ENCODE measurements at regions not wholly inside any gene's neighbourhood (a gene's known extent, or its start where the extent isn't known, plus 50 kb on each side); places are given as distances from the start of the nearest gene placed in this dataset.
"Not testable (repeated sequence)": the region's sequence is repeated elsewhere in the genome, so short reads cannot be mapped to it uniquely, and the experiment has no call there.

GRCh38 chr18:4765401-4765800 lies 310.3 kb upstream of the DLGAP1 start:
- DNase-seq (ENCODE audit: low read depth) = no peak

GRCh38 chr18:4762330-4762729 lies 307.2 kb upstream of the DLGAP1 start:
- no peak for DNase-seq (ENCODE audit: low read depth)

GRCh38 chr18:4758980-4759379 lies 303.9 kb upstream of the DLGAP1 start:
- DNase-seq (ENCODE audit: low read depth) = no peak

GRCh38 chr18:4755848-4756247 lies 300.7 kb upstream of the DLGAP1 start:
- no peak for DNase-seq (ENCODE audit: low read depth)

DNA sequence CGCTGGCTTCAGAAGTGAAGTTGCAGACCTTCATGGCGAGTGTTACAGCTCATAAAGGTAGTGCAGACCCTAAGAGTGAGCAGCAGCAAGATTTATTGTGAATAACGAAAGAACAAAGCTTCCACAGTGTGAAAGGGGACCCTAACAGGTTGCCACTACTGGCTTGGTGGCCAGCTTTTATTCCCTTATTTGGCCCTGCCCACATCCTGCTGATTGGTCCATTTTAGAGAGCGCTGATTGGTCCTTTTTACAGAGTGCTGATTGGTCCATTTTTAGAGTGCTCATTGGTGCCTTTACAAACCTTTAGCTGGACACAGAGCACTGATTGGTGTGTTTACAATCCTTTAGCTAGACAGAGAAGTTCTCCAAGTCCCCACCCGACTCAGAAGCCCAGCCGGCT lies 298.0 kb upstream of the DLGAP1 start:
- DNase-seq (ENCODE audit: low read depth) = not testable (repeated sequence)

DNA sequence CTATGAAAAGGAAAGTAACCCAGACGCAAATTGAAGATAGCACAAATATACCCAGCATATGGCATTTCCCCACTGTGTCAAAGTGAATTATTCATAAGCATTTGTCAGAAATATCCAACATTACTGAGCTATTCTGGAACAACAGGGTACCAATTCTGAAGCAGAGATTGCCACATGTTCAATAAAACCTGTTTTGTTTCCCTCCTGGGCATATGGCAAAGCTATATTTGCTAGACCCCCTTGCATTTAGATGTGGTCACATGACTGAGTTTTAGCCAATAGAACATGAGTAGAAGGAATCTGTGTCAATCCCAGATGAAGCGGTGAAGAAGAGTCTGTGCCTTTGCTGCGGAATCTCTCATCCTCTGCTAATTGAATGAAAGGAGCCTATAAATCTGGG lies 296.4 kb upstream of the DLGAP1 start:
- DNase-seq (ENCODE audit: low read depth) = no peak

GRCh38 chr18:4750393-4751346 lies 295.6 kb upstream of the DLGAP1 start:
- no peak for DNase-seq (ENCODE audit: low read depth)

DNA sequence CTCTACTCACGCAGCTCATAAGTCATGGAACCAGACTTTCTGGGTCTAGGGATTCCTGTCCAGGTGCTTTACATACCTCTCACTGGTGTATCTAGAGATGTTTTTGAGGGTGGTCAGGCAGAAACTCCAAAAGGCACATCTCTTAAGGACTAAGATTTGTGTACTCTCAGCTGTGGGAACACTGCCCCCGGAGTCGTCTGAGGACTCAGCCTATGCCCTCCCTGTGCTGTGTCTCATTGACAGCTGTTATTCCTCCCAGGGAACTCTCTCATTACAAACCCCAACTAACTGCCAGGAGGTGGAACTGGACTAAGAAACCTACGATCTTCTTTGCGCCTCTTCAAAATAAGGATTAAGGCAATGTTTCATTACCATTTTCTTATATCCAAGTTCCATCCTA lies 293.9 kb upstream of the DLGAP1 start:
- no peak for DNase-seq (ENCODE audit: low read depth)

- DNase-seq (ENCODE audit: low read depth) = no peak
Measured at GRCh38 chr18:4734903-4735302, 279.8 kb upstream of the DLGAP1 start.

- no peak for DNase-seq (ENCODE audit: low read depth)
Measured at GRCh38 chr18:4734021-4734420, 278.9 kb upstream of the DLGAP1 start.

- no peak for DNase-seq (ENCODE audit: low read depth)
Measured at GRCh38 chr18:4721545-4721944, 266.4 kb upstream of the DLGAP1 start.

GRCh38 chr18:4720518-4720917 lies 265.4 kb upstream of the DLGAP1 start:
- DNase-seq (ENCODE audit: low read depth) = no peak

DNA sequence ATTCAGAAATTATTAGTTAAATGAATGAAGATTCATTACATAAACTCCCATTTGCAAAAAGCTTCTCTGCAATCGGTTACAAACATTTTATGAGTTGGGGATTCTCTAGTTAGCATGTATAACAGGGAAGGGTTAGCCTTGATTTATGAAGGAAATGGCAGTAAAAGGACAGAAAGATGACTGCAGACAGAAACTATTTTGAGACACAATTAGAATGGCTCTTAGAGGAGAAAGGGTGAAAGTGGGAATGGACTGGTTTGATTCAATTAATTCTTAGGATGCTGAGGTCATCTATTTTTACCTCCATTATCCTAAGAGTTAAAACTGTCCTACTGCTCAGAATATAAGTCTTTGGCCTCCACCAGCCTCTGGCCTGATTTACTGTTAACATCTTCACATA lies 250.8 kb upstream of the DLGAP1 start:
- DNase-seq (ENCODE audit: low read depth) = no peak

DNA sequence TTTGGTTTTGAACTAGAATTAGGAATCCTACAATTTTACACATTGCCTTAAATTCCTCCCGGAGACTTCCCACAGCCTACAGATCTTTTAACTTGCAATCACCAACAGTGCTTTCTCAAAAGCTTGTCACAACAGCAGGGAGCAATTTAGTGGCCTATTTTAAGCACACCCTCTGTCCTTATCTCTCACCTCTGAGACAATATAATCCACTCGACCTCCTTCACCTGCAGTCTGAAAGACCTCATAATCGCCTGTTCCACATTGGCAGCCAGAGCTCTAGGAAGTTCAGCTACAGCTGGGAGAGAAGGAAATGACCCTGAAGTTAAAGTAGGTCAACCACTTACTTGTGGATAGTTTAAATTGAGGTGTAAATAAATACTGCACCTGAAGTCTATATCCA lies 249.7 kb upstream of the DLGAP1 start:
- no peak for DNase-seq (ENCODE audit: low read depth)

- no peak for DNase-seq (ENCODE audit: low read depth)
Measured at GRCh38 chr18:4691836-4692235, 236.7 kb upstream of the DLGAP1 start.

DNA sequence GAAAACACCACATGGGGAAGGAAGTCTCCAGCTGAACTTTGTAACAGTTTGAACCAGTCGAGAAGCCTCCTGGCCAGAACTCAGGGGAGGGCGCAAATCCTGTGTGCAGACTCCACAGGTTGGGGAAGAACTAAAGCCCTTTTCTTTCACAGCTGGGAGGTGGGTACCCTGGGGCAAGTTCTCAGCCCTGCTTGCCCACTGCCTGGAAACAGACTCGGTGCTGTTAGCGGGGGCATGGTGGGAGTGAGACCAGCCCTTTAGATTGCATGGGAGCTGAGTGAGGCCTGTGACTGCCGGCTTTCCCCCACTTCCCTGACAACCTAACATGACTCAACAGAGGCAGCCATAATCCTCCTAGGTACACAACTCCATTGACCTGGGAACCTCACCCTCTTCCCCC lies 223.6 kb upstream of the DLGAP1 start:
- not testable (repeated sequence) for DNase-seq (ENCODE audit: low read depth)

DNA sequence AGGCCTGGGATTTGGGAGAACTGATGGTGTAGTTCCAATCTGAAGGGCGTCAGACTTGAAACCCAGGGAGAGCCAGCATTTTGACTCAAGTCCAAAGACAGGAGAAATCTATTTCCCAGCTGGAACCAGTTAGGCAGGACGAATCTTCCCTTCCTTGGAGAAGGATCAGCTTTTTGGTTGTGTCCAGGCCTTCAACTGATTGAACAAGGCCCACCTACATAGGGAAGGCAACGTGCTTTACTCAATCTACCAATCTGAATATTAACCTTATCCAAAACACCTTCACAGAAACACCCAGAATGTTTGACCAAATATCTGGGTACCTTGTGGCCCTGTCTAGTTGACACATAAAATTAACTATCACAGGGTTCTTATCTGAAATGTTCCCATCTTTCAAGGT lies 221.9 kb upstream of the DLGAP1 start:
- DNase-seq (ENCODE audit: low read depth) = no peak

GRCh38 chr18:4672162-4672561 lies 217.1 kb upstream of the DLGAP1 start:
- no peak for DNase-seq (ENCODE audit: low read depth)

DNA sequence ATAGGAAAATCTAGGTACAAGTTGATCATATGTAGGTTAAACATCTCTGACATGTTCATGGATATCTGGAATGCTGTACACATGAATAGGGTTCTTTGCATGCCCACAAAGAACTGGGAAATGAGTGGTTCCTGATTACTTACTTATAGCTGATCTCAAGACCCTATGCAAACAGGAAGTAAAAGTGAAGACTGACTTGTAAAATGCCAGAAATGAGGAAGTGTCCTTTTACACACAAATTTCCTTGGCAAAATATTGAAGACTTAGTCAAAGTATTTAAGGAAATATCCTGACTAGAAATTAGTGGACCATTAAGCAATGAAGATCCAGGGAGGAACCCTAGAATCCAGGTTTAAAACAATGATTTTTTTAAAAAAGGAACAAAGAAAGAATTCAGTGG lies 203.7 kb upstream of the DLGAP1 start:
- DNase-seq (ENCODE audit: low read depth) = no peak

- no peak for DNase-seq (ENCODE audit: low read depth)
Measured at GRCh38 chr18:4653418-4653817, 198.3 kb upstream of the DLGAP1 start.

GRCh38 chr18:4641771-4642368 lies 186.8 kb upstream of the DLGAP1 start:
- DNase-seq (ENCODE audit: low read depth) = no peak

DNA sequence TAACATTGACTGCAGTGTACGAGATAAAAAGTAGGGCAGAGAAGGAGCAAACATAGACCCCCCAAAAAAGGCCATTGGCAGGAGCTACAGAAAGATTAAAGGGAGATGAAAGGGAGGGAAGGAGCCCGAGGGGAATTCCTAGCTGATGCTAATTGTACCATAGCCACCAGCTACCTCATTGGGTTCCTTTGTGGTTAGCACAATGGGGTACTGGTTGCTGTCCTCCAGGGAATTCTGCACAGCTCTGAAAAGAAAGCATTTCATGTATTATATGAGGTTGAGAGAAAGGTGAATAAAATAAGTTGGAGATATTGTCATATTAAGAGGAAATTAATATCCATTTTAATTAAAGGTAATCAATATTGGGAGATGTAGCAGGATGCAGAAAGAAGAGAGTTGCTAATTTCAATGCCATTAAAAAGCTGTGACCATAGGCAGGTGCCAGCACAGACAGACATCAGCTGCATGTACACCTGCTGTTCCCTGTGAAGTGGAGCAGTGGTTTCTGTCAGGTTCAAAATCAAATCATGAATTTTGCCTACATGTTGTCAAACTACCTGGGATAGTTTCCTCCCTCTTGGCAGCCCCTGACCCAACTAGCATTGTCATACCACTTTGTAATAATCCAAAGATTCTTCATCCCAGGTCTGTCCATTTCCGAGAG lies 185.4 kb upstream of the DLGAP1 start:
- no peak for DNase-seq (ENCODE audit: low read depth)

All from T-helper 22 cell (primary cell).